SU-DHL-6 (cell line): ENCODE measurements at regions not wholly inside any gene's neighbourhood (a gene's known extent, or its start where the extent isn't known, plus 50 kb on each side); places are given as distances from the start of the nearest gene placed in this dataset.

Source experiments
- CTCF ChIP-seq: fragments of 200-600 bp; sonication (generic); IDR thresholded peaks from one replicate; pipeline ENCODE4 v1.5.1; 2017; ENCODE audit warnings: antibody characterized with exemption, mild to moderate bottlenecking, low read length, moderate library complexity; ENCODE audit not compliant: insufficient read depth, poor library complexity, severe bottlenecking
- EZH2phosphoT487 ChIP-seq: fragments of 200-600 bp; sonication (generic), shearing (Covaris generic); conservative IDR thresholded peaks from 2 replicates; pipeline ENCODE4 v1.6.1; 2018; ENCODE audit warnings: mild to moderate bottlenecking, antibody characterized with exemption, low read length, moderate library complexity, mixed read lengths

- TF ChIP-seq CTCF = no peak
- TF ChIP-seq EZH2phosphoT487 = no peak
These were observed 199.2 kb upstream of the ESRRG start for GRCh38 chr1:216922406-216922805.
